Nephron (organoid): ENCODE measurements at regions not wholly inside any gene's neighbourhood (a gene's known extent, or its start where the extent isn't known, plus 50 kb on each side); places are given as distances from the start of the nearest gene placed in this dataset.

Experiments used
- H3K27ac Mint-ChIP-seq, 3 experiments: 2 replicates each; pipeline ENCODE4 v1.8.0; 2020; ENCODE audit warnings: mixed read lengths in 3 of 3, mild to moderate bottlenecking in 2 of 3, moderate library complexity in 1 of 3
- H3K27me3 Mint-ChIP-seq: 2 replicates; pipeline ENCODE4 v1.8.0; 2021; ENCODE audit warnings: low read depth, mild to moderate bottlenecking, moderate library complexity, mixed read lengths
- H3K36me3 Mint-ChIP-seq: 2 replicates; pipeline ENCODE4 v1.8.0; 2020; ENCODE audit warnings: low read depth, mixed read lengths
- H3K4me1 Mint-ChIP-seq: 2 replicates; pipeline ENCODE4 v1.8.0; 2020; ENCODE audit warnings: mixed read lengths
- H3K4me3 Mint-ChIP-seq, 3 experiments: 2 replicates each; pipeline ENCODE4 v1.8.0; 2020; ENCODE audit warnings: mild to moderate bottlenecking in 3 of 3, mixed read lengths in 3 of 3, moderate library complexity in 2 of 3
- H3K9me3 Mint-ChIP-seq: 2 replicates; pipeline ENCODE4 v1.8.0; 2020; ENCODE audit warnings: mixed read lengths
- TF ChIP-seq, protein P1 (sequence below), 3 experiments: fragments of 200-600 bp; sonication (generic); IDR thresholded peaks; one replicate each; pipeline ENCODE4 v1.5.0; 2021; ENCODE audit warnings: antibody characterized with exemption in 3 of 3; ENCODE audit not compliant: unreplicated experiment in 3 of 3

- no peaks in the 10 kb centered on the region for H3K27me3 Mint-ChIP-seq
- no peak overlapping the region for H3K4me3 Mint-ChIP-seq
- H3K36me3 Mint-ChIP-seq, result no peaks in the 10 kb centered on the region
- peaks cover 4% of the 10 kb centered on the region for H3K9me3 Mint-ChIP-seq
- H3K4me1 Mint-ChIP-seq, result no peaks in the 10 kb centered on the region
- TF ChIP-seq, protein P1, sequence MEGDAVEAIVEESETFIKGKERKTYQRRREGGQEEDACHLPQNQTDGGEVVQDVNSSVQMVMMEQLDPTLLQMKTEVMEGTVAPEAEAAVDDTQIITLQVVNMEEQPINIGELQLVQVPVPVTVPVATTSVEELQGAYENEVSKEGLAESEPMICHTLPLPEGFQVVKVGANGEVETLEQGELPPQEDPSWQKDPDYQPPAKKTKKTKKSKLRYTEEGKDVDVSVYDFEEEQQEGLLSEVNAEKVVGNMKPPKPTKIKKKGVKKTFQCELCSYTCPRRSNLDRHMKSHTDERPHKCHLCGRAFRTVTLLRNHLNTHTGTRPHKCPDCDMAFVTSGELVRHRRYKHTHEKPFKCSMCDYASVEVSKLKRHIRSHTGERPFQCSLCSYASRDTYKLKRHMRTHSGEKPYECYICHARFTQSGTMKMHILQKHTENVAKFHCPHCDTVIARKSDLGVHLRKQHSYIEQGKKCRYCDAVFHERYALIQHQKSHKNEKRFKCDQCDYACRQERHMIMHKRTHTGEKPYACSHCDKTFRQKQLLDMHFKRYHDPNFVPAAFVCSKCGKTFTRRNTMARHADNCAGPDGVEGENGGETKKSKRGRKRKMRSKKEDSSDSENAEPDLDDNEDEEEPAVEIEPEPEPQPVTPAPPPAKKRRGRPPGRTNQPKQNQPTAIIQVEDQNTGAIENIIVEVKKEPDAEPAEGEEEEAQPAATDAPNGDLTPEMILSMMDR (IDR thresholded peaks at IDR 0.05; ENCODE audit: unreplicated experiment in 3 of 3), result no peak
- H3K27ac Mint-ChIP-seq, result no peak overlapping the region
Measured at GRCh38 chr3:164080208-164080607, 998.1 kb downstream of the SI start.

- H3K36me3 Mint-ChIP-seq, result no peaks in the 10 kb centered on the region
- H3K9me3 Mint-ChIP-seq, result no peaks in the 10 kb centered on the region
- no peak overlapping the region for H3K27ac Mint-ChIP-seq
- H3K4me3 Mint-ChIP-seq, result no peak overlapping the region
- no peaks in the 10 kb centered on the region for H3K4me1 Mint-ChIP-seq
- H3K27me3 Mint-ChIP-seq, result no peaks in the 10 kb centered on the region
- TF ChIP-seq, protein P1 (IDR thresholded peaks at IDR 0.05; ENCODE audit: unreplicated experiment in 3 of 3), result no peak
Measured at GRCh38 chr3:164064298-164064697, 1014.0 kb downstream of the SI start.

DNA sequence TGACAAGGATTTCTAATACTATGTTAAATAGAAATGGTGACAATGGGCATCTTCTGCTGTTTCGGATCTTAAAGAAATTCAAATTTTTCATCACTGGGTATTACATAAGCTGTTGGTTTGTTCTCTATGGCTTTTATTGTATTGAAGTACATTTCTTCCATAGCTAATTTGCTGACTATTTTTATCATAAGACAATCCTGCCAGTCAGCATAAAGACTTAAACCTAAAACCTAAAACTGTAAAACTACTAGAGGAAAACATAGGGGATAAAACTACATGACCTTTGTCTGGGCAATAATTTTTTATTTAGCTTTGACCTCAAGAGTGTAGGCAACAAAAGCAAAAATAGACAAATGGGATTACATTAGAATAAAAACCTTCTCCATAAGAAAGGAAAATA lies 1017.4 kb downstream of the SI start:
- TF ChIP-seq, protein P1 (IDR thresholded peaks at IDR 0.05; ENCODE audit: unreplicated experiment in 3 of 3), result no peak
- no peaks in the 10 kb centered on the region for H3K9me3 Mint-ChIP-seq

DNA sequence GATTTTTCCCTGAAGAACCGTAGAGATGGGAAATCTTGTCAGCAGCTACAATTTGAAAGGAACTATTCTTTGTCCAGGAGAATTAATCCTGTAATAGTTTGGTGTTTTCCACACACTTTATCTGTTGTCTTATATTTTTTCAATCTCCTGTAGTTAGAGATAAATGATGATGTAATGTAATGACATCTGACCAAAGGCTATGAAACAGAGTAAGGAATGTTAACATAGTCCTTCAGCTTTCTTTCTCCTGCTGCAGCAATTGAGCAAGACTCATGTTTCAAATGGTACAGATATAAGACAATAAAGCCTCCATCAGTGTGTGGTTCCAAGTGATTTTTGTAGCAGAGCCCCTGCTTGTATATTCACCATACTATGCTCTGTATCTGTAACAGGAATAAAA lies 1028.4 kb downstream of the SI start:
- H3K27ac Mint-ChIP-seq, result no peak overlapping the region
- no peaks in the 10 kb centered on the region for H3K4me1 Mint-ChIP-seq
- TF ChIP-seq, protein P1 (IDR thresholded peaks at IDR 0.05; ENCODE audit: unreplicated experiment in 3 of 3), result no peak
- H3K4me3 Mint-ChIP-seq, result no peak overlapping the region
- H3K36me3 Mint-ChIP-seq, result no peaks in the 10 kb centered on the region
- no peaks in the 10 kb centered on the region for H3K27me3 Mint-ChIP-seq
- no peaks in the 10 kb centered on the region for H3K9me3 Mint-ChIP-seq

More for the DNA sequence above, 1017.4 kb downstream of the SI start:
- Mint-ChIP-seq H3K4me1 (no peaks in the 10 kb centered on the region), H3K36me3 (no peaks in the 10 kb centered on the region), H3K27me3 (no peaks in the 10 kb centered on the region), H3K4me3 (no peak overlapping the region), H3K27ac (no peak overlapping the region)

DNA sequence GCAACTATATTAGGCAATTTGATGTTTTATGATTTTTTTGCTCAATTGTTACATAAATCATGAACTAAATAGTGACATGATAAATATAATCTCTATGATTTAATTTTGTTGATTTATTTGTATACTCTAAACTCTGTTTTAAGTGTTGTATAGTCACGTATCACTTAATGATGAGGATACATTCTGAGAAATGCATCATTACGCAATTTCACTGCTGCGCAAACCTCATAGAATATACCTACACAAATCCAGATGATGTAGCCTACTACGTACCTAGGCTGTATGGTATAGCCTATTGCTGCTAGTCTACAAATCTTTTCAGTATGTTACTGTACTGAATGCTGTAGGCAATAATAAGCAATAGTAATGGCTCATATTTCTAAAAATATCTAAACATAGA lies 1029.8 kb downstream of the SI start:
- no peaks in the 10 kb centered on the region for H3K27me3 Mint-ChIP-seq
- no peaks in the 10 kb centered on the region for H3K9me3 Mint-ChIP-seq
- TF ChIP-seq, protein P1 (IDR thresholded peaks at IDR 0.05; ENCODE audit: unreplicated experiment in 3 of 3), result no peak
- H3K36me3 Mint-ChIP-seq, result no peaks in the 10 kb centered on the region
- no peak overlapping the region for H3K27ac Mint-ChIP-seq
- no peak overlapping the region for H3K4me3 Mint-ChIP-seq
- no peaks in the 10 kb centered on the region for H3K4me1 Mint-ChIP-seq

- H3K27me3 Mint-ChIP-seq, result no peaks in the 10 kb centered on the region
- no peak overlapping the region for H3K27ac Mint-ChIP-seq
- no peaks in the 10 kb centered on the region for H3K4me1 Mint-ChIP-seq
- TF ChIP-seq, protein P1 (IDR thresholded peaks at IDR 0.05; ENCODE audit: unreplicated experiment in 3 of 3), result no peak
- no peak overlapping the region for H3K4me3 Mint-ChIP-seq
- no peaks in the 10 kb centered on the region for H3K36me3 Mint-ChIP-seq
- H3K9me3 Mint-ChIP-seq, result no peaks in the 10 kb centered on the region
Measured at GRCh38 chr3:164040991-164041390, 1037.3 kb downstream of the SI start.
